Neural progenitor cell (in vitro differentiated cells): ENCODE measurements at regions not wholly inside any gene's neighbourhood (a gene's known extent, or its start where the extent isn't known, plus 50 kb on each side); places are given as distances from the start of the nearest gene placed in this dataset.

Source experiments
- EZH2 ChIP-seq: fragments of 200-600 bp; sonication (generic); IDR thresholded peaks from 2 replicates; pipeline ENCODE4 v1.6.1; 2017; ENCODE audit warnings: antibody characterized with exemption, mild to moderate bottlenecking, moderate library complexity
- EZH2phosphoT487 ChIP-seq: fragments of 200-600 bp; sonication (generic); IDR thresholded peaks from 2 replicates; pipeline ENCODE4 v1.6.1; 2017; ENCODE audit warnings: antibody characterized with exemption
- TF ChIP-seq, protein P1 (sequence below): fragments of 200-600 bp; sonication (generic); IDR thresholded peaks from 2 replicates; pipeline ENCODE4 v1.5.1; 2017; ENCODE audit warnings: antibody characterized with exemption, mild to moderate bottlenecking

DNA sequence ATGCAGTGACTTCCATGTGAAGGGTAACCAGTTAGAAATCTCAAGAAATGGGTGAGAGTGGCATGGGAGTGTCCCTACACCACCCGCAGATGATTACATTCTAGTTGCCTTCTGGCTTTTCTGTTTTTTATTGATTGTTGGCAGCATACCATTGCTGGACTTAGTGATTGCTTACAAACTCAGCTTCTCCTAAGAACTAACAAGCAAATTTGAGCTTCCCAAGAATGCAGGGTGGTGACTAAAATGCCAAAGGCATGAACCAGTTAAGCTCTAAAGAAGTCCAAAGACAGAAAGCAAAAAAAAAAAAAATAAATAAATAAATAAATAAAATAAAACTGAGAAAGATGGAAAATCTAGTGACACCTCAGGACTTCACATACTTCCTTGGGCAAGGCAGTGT is 245.5 kb upstream of the PARD3B start:
- TF ChIP-seq, protein P1, sequence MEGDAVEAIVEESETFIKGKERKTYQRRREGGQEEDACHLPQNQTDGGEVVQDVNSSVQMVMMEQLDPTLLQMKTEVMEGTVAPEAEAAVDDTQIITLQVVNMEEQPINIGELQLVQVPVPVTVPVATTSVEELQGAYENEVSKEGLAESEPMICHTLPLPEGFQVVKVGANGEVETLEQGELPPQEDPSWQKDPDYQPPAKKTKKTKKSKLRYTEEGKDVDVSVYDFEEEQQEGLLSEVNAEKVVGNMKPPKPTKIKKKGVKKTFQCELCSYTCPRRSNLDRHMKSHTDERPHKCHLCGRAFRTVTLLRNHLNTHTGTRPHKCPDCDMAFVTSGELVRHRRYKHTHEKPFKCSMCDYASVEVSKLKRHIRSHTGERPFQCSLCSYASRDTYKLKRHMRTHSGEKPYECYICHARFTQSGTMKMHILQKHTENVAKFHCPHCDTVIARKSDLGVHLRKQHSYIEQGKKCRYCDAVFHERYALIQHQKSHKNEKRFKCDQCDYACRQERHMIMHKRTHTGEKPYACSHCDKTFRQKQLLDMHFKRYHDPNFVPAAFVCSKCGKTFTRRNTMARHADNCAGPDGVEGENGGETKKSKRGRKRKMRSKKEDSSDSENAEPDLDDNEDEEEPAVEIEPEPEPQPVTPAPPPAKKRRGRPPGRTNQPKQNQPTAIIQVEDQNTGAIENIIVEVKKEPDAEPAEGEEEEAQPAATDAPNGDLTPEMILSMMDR, result no peak
- no peak for TF ChIP-seq EZH2
- TF ChIP-seq EZH2phosphoT487, result no peak
